Esophagus muscularis mucosa (tissue), 3 donors: ENCODE measurements at regions not wholly inside any gene's neighbourhood (a gene's known extent, or its start where the extent isn't known, plus 50 kb on each side); places are given as distances from the start of the nearest gene placed in this dataset.

ENCODE experiments used
- POLR2A ChIP-seq: fragments of 450-650 bp; IDR thresholded peaks from one replicate; pipeline ENCODE4 v1.6.1; 2017; ENCODE audit warnings: antibody characterized with exemption, moderate library complexity, mild to moderate bottlenecking, low read depth
- POLR2AphosphoS5 ChIP-seq, 2 donors: sonication (generic); formaldehyde crosslinking; IDR thresholded peaks; one replicate each; pipeline ENCODE4 v1.6.1; 2017; ENCODE audit warnings: antibody characterized with exemption in 2 of 2
- TF ChIP-seq, protein P1 (sequence below), 3 experiments: fragments of 200-600 bp in 2 of 3; fragments of 450-650 bp in 1 of 3; sonication (generic) in 2 of 3; IDR thresholded peaks; one replicate each; pipeline ENCODE4 v1.5.1; 2017 to 2019; ENCODE audit warnings: antibody characterized with exemption in 3 of 3, mild to moderate bottlenecking in 2 of 3, moderate library complexity in 1 of 3

DNA sequence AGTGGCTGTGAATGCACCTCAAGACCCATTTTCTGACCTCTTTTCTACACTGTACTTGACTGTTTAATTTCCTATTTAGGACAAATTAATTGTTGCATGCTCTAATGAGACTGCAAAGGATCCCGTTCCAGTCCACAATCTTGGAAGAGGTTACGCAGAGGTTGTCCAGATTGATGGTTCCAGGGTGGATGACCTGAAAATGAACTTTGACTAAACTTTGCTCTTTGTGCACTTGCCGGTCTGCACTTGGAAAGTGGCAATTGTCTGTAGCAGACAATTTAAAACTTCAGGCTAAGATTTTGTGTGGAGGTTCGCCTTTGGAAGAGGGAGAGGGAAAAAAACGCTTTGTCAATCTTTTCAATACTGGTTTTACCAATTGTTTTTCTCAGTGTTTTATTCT lies 267.8 kb downstream of the TMEM161B start:
- TF ChIP-seq, protein P1, sequence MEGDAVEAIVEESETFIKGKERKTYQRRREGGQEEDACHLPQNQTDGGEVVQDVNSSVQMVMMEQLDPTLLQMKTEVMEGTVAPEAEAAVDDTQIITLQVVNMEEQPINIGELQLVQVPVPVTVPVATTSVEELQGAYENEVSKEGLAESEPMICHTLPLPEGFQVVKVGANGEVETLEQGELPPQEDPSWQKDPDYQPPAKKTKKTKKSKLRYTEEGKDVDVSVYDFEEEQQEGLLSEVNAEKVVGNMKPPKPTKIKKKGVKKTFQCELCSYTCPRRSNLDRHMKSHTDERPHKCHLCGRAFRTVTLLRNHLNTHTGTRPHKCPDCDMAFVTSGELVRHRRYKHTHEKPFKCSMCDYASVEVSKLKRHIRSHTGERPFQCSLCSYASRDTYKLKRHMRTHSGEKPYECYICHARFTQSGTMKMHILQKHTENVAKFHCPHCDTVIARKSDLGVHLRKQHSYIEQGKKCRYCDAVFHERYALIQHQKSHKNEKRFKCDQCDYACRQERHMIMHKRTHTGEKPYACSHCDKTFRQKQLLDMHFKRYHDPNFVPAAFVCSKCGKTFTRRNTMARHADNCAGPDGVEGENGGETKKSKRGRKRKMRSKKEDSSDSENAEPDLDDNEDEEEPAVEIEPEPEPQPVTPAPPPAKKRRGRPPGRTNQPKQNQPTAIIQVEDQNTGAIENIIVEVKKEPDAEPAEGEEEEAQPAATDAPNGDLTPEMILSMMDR (IDR thresholded peaks at IDR 0.05): no peak
- TF ChIP-seq POLR2A (no peak), POLR2AphosphoS5 (IDR thresholded peaks at IDR 0.05) (no peak)
